ENCODE measurements at regions not wholly inside any gene's neighbourhood (a gene's known extent, or its start where the extent isn't known, plus 50 kb on each side); places are given as distances from the start of the nearest gene placed in this dataset.
"Not testable (repeated sequence)": the region's sequence is repeated elsewhere in the genome, so short reads cannot be mapped to it uniquely, and the experiment has no call there.

DNA sequence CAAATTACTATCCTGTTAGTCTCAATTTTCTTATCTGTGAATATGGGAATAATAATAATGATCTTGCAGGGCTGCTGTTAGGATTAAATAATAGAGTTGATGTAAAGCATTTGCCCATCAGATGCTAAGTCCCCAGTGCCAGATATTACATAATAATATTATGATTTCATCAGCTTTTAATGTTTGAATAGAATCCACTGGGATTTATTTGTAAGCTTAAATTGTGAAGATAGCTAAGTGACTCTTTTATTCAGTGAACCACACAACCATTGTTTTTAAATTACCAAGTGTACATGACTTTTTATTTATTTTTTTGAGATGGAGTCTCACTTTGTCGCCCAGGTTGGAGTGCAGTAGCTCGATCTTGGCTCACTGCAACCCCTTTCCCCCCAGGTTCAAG lies 510.3 kb upstream of the DPP6 start:
- DNase-seq, result no peak

DNA sequence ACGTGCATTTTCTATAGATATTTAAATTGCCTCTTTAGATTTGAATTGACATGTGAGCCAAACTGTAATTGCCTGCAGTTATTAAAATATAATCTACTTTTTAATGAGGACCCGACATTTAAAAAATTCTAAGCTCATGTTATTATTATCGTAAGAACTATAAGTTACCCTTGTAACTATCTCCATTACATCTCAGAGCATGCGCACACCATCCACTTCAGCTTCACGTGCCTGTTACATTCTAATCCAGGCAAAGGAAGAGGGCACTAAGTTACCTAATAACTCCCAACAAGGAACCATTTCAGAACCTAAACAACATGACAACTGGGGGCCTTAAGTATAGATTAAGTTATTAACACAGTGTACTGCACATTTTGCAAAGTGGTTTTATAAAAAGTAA lies 509.0 kb upstream of the DPP6 start:
- no peak for DNase-seq

DNA sequence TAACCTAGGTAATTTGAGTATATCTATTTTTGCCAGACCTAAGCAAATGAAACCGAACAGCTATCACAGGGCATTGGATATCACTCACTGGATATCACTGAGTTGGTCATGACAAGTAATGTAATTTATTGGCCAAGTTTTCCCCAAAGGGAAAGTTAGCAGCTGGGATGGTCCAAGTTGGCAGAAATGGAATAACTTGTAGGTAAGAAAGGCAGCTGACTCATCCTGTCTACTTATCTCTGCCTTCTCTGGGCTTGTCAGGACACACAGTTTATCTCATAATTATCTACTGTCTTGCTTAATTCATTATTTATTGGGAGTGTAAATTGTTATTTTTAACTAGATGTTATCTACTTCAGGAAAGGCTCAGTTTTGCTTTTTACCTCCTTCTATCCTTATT lies 502.0 kb upstream of the DPP6 start:
- DNase-seq, result no peak

DNA sequence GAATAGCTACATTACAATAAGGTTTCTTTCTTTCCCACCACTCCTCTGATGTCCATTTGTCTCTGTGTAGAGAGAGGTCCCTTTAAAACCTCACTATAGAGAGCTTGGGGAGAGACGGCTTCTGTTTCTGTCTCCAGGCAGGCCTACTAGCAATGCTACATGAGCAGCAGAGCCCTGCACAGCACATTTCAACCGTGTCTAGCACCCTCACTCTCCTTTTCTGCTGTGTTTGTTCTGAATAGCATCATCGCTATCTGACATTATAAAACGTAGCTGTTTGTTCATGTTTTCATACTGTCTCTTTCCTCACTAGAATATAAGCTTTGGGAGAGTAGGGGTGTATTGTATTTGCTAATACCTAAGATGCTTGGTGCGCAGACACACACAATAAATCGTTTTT lies 487.8 kb upstream of the DPP6 start:
- no peak for DNase-seq

DNA sequence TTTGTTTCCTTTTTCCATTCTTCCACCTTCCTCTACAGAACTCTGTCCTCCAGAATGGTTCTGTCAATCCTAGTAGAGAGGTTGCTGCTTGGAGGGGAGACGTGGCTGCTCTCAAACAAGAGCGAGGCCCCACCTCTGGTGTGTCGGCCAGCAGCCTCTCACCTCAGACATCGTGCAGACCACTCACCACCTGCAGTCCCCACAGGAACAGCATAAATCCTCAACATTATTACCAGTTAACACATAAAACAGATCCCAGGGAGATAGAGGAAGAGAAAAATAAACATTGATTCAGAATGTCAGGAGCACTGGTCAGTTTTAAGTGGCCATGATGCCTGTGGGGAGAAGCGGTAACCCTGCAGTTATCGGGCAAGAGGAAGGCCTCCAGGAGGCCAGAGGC lies 485.9 kb upstream of the DPP6 start:
- DNase-seq, result no peak

DNA sequence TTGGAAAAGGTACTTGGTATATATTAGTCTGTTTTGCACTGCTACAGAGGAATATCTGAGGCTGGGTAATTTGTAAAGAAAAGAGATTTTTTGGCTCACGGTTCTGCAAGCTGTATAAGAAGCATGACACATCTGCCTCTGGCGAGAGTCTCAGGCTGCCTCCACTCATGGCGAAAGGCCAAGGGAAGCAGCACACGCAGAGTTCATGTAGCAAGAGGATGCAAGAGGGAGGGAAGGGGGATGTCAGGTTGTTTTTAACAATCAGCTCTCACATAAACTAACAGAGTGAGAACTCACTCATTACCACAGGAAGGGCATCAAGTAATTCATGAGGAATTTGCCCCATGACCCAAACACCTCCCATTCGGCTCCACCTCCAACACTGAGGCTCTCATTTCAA lies 484.8 kb upstream of the DPP6 start:
- DNase-seq, result no peak

DNA sequence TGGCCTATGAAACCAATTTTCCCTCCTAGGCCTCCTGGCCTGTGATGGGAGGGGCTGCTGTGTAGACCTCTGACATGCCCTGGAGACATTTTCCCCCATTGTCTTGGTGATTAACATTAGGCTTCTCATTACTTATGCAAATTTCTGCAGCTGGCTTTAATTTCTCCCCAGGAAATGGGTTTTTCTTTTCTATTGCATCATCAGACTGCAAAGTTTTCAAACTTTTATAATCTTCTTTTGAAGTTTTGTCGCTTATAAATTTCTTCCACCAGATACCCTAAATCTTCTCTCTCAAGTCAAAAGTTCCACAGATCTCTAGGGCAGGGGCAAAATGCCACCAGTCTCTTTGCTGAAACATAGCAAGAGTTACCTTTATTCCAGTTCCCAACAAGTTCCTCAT lies 482.7 kb upstream of the DPP6 start:
- not testable (repeated sequence) for DNase-seq

DNA sequence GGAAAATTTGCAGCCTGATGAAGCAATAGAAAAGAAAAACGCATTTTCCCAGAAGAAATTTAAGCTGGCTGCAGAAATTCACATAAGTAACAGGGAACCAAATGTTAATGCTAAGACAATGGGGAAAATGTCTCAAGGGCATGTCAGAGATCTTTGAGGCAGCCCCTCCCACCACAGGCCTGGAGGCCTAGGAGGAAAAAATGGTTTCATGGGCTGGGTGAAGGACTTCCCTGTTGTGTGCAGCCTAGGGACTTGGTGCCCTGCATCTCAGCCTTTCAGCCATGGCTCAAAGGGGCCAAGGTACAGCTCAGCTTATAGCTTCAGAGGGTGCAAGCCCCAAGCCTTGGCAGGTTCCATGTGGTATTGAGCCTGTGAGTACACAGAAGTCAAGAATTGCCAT lies 476.1 kb upstream of the DPP6 start:
- no peak for DNase-seq

DNA sequence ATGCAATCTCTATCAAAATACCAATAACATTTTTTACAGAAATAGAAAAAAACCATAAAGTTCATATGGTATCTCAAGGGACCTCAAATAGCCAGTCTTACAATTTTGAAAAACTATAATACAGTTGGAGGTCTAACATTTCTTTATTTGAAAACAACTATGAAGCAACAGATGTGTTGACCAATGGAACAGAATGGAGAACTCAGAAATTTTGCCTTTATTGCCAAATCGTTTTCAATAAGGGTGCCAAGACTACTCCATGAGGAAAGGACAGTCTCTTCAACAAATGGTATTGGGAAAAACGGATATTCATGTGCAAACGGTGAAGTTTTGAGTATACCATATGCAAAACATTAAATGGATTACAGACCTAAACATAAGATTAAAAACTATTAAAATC lies 470.8 kb upstream of the DPP6 start:
- DNase-seq, result no peak

DNA sequence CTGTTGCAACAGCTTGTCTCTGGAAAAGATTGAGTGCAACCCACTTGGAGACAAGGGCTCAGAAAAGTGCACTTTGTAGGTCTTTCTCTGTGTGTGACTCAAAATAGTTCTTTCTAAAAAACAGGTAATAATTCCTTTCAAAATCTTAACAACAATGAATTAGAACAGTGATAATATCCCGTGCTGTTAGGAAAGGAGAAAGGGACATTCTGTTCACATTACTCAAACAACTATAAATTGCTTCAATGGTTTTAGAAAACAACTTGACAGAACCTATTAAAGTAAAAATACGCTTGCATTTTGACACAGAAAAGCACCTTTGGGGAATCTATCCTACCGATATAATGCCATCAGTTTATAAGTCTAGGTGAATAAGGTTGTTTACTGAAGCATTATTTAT lies 468.1 kb upstream of the DPP6 start:
- no peak for DNase-seq

DNA sequence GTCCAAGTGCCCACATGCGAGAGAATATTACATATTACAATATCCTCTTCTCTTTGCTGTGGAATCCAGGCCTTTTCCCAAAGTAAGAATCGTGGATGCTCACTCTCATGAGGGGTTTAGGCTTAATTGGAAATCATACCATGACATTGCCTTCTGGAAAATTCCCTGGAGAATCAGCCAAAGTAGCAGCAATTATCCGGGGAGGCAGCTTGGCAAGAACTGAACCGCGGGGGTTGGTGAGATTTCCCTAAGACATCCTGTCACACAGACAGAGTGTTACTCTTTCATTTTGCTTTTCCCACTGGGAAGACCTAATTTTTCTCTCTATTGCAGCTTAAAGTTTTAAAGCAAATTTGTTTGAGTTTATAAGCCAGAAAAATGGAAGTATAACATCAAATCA lies 463.6 kb upstream of the DPP6 start:
- no peak for DNase-seq

DNA sequence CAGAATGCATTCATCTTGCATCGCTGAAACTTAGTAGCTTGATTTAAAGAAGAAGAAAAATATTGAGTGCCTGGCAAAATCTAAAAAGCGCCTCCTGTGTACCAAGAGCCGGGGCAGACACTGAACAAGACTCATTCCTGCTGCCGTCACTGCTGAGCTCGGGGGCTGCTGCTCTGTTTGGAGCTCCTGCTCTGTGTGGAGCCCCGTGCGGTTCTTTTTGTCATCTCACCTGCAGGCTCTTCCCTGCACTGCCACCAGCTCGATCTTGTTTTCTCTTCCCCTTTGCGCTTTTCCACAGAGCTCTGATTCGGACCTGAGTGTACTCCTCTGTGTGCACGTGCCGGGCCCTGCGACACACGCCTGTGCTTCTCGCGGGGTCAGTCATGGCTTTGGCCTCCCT lies 462.1 kb upstream of the DPP6 start:
- no peak for DNase-seq

DNA sequence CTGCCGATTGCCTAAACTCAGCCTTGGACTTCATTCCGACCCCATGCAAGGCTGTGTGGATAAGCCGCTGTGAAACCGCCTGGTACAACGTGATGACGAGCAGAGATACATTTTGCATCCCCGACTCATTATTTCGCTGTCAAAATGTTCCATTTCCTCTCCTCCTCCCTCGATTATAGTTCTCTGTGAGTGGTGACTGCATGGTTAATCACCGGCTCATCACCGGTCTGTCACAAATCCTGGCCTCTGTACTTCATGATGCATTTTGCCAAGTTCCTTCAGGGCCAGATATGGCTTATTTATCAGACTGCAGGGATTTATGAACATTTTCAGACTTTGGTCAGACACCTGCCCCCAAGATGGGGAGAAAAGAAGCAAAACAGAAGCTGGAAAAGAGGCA lies 461.6 kb upstream of the DPP6 start:
- DNase-seq, result no peak

DNA sequence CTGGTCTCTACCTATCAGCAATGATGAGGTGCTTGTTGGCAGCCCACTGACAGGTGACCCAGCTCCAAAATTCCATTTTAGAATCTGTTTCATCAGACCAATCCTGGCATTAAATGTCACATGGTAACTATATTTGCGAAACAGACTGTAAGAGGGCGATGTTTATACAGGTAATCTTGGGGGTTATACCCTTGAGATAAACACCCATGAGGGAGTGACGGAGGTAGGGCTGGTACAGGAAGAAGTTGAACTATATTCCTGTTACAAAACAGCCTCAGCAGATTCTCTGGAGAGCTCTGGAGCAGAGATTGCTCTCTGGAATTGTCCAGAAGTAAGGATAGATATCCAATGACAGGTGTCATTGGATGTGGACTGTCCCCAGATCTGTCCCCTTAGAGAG lies 444.8 kb upstream of the DPP6 start:
- DNase-seq, result no peak

DNA sequence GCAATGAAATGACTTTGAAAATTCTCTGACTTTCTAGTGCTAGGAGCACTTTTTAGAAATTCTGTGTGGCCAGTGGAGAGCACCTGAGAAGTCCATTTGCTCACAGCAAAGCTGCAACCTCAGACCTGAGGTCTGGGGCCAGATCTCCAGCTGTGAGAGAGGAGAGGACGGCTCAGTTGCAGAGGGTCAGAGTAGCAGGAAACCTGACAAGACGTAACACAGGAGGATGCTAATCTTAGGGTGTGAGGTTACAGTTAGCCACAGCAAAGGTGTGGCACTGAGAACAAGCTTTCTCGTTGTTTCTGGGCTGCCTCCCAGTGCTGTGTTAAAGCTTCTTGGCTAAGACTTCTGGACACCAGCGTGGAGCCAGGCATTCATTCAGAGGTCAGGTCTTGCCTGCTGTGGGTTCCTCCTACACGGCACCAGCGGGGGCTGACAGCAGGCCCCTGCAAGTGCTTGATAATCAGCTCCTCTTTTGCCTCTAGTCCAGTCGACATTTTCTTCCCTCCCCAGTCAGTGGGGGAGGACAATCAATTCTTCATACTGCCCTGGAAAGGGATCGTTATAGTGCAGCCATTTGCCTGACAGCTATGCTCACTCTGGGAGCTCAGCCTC lies 435.4 kb upstream of the DPP6 start:
- no peak for DNase-seq

DNA sequence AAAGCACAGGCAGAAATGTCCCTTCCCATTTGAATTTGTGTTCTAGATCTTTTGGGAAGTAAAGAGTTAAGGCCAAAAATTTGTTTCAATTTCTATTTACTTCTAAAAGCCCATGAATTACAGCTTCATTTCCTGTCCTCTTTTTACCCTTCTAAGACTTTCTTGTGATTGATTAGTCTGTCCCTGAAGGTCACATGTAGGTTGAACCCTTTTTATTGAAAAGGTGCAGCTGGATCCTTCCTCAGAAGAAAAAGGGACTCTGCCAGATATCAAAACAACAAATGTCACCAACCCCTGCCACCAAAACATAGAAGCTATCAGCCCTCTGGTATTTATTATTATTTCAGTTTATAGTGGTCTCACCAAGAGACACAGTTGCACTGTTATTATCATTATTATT lies 424.9 kb upstream of the DPP6 start:
- no peak for DNase-seq

DNA sequence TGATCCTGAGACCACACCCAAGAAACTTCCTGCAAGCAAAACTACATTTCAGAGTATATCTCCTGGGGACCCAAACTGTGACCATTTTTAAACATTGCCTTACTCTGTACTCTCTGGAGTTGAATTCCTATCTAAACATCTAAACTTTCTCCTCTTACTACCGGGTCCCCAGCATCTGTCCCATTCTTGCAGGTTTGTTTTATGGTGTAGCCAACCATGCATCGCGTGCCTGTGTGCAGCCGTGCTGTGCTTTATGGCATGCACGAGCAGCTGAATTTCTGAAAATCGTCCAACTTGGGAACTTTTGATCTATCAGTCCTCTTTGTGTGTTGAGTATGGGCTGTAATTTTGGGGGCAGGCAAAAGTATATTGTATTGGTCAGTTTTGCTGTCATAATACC lies 423.8 kb upstream of the DPP6 start:
- DNase-seq, result no peak

DNA sequence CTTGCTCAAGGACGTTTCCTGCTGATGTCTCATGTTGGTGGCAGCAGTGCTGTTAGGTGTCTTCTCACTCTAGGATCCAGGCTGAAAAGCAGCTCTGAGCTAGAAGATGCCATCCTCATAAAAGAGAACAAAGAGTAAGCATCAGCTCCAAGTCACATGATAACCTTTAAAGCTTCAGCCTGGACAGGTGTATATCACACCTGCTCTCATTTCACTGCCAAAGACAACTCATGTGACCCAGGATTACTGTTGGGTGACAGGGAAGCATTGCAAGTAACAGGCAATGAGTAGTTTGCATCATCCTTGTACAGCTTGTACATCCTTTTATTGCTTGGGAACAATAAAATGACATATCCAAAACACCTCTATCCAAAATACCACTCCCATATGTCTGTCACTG lies 423.4 kb upstream of the DPP6 start:
- DNase-seq, result no peak

DNA sequence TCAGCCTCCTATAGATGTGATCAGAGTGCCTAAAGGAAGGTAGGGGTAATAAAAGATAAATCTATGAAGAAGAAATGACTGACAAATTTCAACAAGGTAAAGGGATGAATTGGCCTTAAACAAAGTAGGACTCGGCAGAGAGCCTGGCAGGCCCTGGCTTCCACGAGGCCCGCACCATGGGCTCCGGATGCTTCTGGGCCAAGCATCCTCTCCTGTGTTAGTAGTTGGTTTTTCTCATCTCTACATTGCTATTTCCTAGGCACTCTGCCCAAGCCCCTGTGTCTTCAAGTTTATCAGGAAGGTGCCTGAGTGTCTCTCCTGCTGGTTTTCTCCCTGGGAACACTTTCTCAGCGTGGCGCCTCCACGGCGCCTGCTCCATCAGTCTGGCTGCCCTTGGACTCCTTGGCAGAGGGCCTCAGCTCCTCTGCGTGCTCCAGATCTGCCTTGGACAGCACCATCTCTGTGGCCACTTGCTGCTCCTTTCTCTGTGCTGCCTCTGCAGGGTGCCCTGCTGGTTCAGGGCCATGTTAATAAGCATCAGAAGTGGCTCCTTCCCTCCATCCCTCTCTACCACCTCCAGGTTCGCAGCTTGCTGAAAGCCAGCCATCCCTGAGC lies 413.3 kb upstream of the DPP6 start:
- DNase-seq, result no peak

DNA sequence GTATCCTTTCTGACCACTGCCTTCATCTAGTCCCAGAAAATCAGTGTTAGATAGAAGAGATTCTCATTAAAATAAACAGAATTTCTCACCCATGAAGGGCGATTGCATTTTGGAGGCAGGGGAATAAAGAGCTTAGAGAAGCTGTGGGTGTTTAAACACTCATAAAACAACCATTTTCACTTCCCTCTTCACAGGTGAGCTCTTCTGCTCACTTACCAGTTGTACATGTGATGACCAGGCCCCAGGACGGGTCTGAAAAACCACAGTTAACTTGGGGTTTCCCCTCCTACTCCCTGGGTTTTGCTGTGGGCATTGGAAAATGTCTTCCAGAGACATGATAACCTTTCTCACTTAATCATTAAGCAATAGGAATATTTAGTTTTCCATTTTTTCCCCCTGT lies 411.6 kb upstream of the DPP6 start:
- DNase-seq, result no peak

DNA sequence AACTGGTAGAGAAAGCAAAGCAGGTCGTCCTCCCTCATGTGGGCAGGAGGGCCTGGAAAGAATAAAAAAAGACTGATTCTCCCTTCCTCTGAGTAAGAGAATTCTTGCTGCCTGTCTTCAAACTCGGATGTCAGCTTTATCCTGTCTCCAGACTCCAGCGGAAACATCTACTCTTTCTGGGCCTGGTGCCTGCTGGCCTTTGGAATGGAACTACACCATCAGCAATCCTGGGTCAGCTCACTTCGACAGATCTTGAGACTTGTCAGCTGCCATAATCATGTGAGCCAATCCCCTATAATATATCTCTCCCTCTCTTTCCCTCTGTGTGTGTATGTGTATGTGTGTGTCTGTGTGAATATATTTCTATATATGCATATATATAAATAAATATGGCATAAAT lies 411.0 kb upstream of the DPP6 start:
- DNase-seq, result no peak

DNA sequence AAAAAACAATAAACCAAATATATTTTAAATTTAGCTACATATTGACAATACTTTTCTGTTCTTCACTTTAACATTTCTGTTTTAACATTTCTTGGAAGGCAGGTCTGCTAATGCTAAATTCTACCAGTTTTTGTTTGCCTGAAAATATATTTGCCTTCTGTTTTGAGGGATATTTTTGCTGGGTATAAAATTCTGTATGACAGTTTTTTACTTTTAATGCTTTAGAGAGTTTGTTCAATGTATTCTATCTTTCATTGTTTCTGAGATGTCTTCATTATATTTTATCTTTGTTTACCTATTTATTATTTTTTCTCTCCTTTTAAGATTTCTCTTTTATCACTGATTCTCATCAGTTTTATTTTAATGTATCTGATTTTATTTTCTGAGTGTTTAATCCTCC lies 409.2 kb upstream of the DPP6 start:
- no peak for DNase-seq

DNA sequence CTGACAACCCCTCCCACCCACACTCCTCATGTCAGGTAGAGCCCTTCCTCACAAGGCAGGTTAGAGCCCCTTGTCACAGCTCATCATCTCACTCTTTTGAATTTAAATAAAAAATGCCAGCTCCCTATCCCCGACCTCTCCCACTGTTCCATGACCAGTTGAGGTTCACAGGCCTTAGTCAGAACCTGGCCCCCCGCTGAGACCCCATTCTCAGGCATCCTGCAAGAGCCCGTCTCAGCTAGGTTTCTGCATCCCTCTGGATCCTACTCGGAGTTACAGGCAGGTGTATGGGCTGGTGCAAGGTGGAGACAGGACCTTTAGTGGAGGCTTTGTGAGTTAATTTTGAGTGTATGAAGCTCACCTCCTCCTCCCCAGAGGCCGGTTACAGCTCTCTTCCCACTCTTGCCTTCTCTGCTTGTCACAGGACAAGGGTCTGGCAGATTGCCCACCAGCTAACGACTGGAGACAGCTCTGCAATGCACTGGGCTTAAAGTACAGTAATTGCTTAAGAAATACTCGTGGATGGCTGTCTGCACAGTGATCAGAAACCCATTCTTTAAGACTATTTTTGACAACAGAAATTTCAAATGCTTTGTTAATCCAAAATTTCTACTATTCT lies 394.9 kb upstream of the DPP6 start:
- DNase-seq, result no peak

DNA sequence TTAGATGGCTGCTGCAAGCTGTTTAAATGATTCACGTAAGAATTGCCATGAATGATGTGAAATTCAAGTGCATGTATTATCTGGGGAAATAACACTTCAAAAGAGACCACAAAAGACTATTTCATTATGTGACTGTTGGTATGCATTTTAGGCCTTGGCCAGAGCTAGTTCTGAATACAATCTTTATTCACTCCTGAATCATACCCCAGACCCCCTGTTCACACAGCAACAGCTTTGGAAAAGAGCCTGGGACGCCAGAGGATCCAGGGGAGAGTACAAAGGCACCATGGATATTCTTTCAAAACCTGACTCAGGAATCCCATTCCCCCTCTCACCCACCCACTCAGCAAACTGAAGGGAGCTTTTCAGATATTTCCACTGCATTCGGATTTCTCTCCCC lies 377.1 kb upstream of the DPP6 start:
- no peak for DNase-seq

DNA sequence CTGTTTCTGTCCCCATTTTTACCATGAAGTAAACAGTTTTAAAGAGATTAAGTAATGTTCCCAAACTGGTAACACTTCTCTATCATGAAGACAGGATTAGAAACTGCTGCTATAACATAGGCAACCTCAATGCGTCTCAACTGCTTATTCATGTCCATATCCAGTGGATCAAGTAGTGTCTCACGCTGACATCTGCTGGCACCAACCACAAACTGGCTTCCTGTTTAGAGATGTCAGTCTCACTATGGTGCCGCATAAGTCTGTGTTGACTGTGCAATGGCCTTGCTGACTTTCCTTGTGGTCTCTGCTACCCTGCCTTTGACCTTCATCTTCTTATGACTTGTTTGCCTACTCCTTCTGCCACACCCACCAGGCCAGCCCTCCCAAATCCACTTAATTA lies 369.6 kb upstream of the DPP6 start:
- DNase-seq, result no peak
